HL-60 (cell line): ENCODE measurements at regions not wholly inside any gene's neighbourhood (a gene's known extent, or its start where the extent isn't known, plus 50 kb on each side); places are given as distances from the start of the nearest gene placed in this dataset.

Source experiments
- DNase-seq, 2 experiments: peaks; one replicate each; pipeline ENCODE4 v3.0.0-alpha.2; 2010 to 2020; ENCODE audit warnings: low read depth in 1 of 2, low spot score in 1 of 2
- H3K27ac ChIP-seq: fragments of 250-450 bp; sonication (Bioruptor Pico); replicated peaks from 2 replicates; pipeline ENCODE4 v1.5.1; 2020; ENCODE audit warnings: mild to moderate bottlenecking, moderate library complexity
- H3K27me3 ChIP-seq: fragments of 250-450 bp; sonication (Bioruptor Pico); 2 replicates; pipeline ENCODE4 v1.5.1; 2021; ENCODE audit warnings: mild to moderate bottlenecking, moderate library complexity; ENCODE audit not compliant: insufficient read depth, poor library complexity, severe bottlenecking
- H3K4me3 ChIP-seq: replicated peaks from 2 replicates; pipeline ENCODE4 v1.5.1; 2011; ENCODE audit warnings: mild to moderate bottlenecking, control low read depth, low read length; ENCODE audit not compliant: insufficient read depth
- CTCF ChIP-seq: IDR thresholded peaks from one replicate; pipeline ENCODE4 v1.5.1; 2011; ENCODE audit warnings: low read length, control low read depth, inconsistent platforms; ENCODE audit not compliant: insufficient read depth
- GABPA ChIP-seq: IDR thresholded peaks from 2 replicates; pipeline ENCODE4 v1.6.1; 2012; ENCODE audit warnings: low read depth
- POLR2AphosphoS5 ChIP-seq: IDR thresholded peaks from 2 replicates; pipeline ENCODE4 v1.6.1; 2012; ENCODE audit warnings: low read depth
- REST ChIP-seq: IDR thresholded peaks from 2 replicates; pipeline ENCODE4 v1.6.1; 2012; ENCODE audit warnings: low read depth; ENCODE audit not compliant: insufficient replicate concordance
- SPI1 ChIP-seq: IDR thresholded peaks from 2 replicates; pipeline ENCODE4 v1.6.1; 2012; ENCODE audit warnings: low read depth, mild to moderate bottlenecking, borderline replicate concordance

GRCh38 chr7:1348096-1348822 lies 111.0 kb downstream of the MICALL2 start:
- H3K27me3 ChIP-seq = no peaks in the 10 kb centered on the region
- DNase-seq = no peak

GRCh38 chr7:1348823-1349335 lies 110.4 kb downstream of the MICALL2 start:
- Histone ChIP-seq H3K27ac (no peak overlapping the region), H3K4me3 (no peak overlapping the region), H3K27me3 (no peaks in the 10 kb centered on the region)
- DNase-seq = no peak
- TF ChIP-seq GABPA (no peak), POLR2AphosphoS5 (no peak), SPI1 (no peak), CTCF (no peak), REST (no peak)

More at GRCh38 chr7:1348096-1348822, 111.0 kb downstream of the MICALL2 start:
- H3K27ac ChIP-seq = no peak overlapping the region
- no peak overlapping the region for H3K4me3 ChIP-seq
- TF ChIP-seq REST = no peak
- TF ChIP-seq POLR2AphosphoS5 = no peak
- TF ChIP-seq CTCF = no peak
- no peak for TF ChIP-seq GABPA
- TF ChIP-seq SPI1 = no peak

- Histone ChIP-seq H3K4me3 (no peak overlapping the region), H3K27ac (no peak overlapping the region), H3K27me3 (no peaks in the 10 kb centered on the region)
- no peak for DNase-seq
- TF ChIP-seq SPI1 = no peak
- TF ChIP-seq POLR2AphosphoS5 = no peak
- TF ChIP-seq GABPA = no peak
- TF ChIP-seq CTCF = no peak
- TF ChIP-seq REST = no peak
Observed at GRCh38 chr7:1349351-1349761, 109.9 kb downstream of the MICALL2 start.
